ENCODE measurements at regions not wholly inside any gene's neighbourhood (a gene's known extent, or its start where the extent isn't known, plus 50 kb on each side); places are given as distances from the start of the nearest gene placed in this dataset.

DNA sequence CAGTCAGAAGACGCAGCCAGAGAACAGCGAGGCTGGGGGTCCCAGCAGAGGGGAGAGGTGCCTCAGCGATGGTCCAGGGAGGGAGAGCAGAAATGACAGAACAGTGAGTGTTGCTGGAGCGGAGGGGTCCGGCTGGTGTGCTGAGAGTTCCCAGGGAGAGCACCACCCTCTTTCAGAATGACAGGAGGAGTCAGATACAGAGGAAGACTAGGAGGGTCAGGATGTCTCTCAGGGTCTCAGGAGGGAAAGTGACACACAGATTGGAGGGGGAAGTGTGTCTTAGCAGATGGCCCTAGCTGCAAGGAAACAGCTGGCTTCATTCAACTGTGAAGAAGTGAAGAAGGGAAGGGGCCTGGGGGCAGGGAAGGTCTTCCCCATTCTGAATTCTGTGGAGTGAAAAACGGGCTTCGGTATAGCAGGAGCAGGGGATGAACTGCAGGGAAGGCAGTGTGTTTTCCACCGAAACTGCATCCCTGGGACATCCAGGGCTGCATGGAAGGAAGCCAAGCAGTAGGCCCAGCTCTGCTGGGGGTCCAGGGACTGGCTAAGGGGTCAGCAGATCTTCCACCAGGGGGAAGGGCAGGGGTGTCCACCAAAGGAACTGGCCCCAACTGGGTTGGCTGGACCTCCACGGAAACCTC, 90.0 kb upstream of the OTOS start:
- Histone ChIP-seq H3K36me3 (no peaks in the 10 kb centered on the region), H3K27me3 (no peaks in the 10 kb centered on the region), H3K9me3 (peaks cover 0 to 18% of the 10 kb centered on the region in 2 donors), H3K27ac (no peak overlapping the region), H3K4me3 (no peak overlapping the region), H3K4me1 (peaks cover 0 to 18% of the 10 kb centered on the region in 2 donors)
- TF ChIP-seq CTCF (IDR thresholded peaks at IDR 0.05): no peak
- DNase-seq (ENCODE audit: low spot score): no peak

GRCh38 chr2:240231838-240232244, 91.4 kb upstream of the OTOS start:
- H3K27ac ChIP-seq: no peak overlapping the region
- peaks cover 0 to 28% of the 10 kb centered on the region in 2 donors for H3K4me1 ChIP-seq
- H3K9me3 ChIP-seq: peaks cover 0 to 18% of the 10 kb centered on the region in 2 donors
- H3K36me3 ChIP-seq: no peaks in the 10 kb centered on the region
- H3K4me3 ChIP-seq: no peak overlapping the region
- no peaks in the 10 kb centered on the region for H3K27me3 ChIP-seq
- no peak for DNase-seq (ENCODE audit: low spot score)
- no peak for TF ChIP-seq CTCF (IDR thresholded peaks at IDR 0.05)

- Histone ChIP-seq H3K27ac (no peak overlapping the region), H3K4me1 (peaks cover 0 to 33% of the 10 kb centered on the region in 2 donors), H3K36me3 (no peaks in the 10 kb centered on the region), H3K4me3 (no peak overlapping the region), H3K27me3 (no peaks in the 10 kb centered on the region), H3K9me3 (peaks cover 0 to 18% of the 10 kb centered on the region in 2 donors)
- DNase-seq (ENCODE audit: low spot score): no peak
- no peak for TF ChIP-seq CTCF (IDR thresholded peaks at IDR 0.05)
Observed at GRCh38 chr2:240232264-240232915, 91.9 kb upstream of the OTOS start.

GRCh38 chr2:240232961-240233884, 92.8 kb upstream of the OTOS start:
- H3K27ac ChIP-seq: peak overlapping the region; percentile 57 to 71
- no peaks in the 10 kb centered on the region for H3K27me3 ChIP-seq
- H3K4me1 ChIP-seq: peaks cover 0 to 42% of the 10 kb centered on the region in 2 donors
- peak overlapping the region; percentile 22 to 39 for H3K4me3 ChIP-seq
- H3K36me3 ChIP-seq: no peaks in the 10 kb centered on the region
- peak; percentile 74 to 93 for TF ChIP-seq CTCF (IDR thresholded peaks at IDR 0.05)
- peaks cover 0 to 18% of the 10 kb centered on the region in 2 donors for H3K9me3 ChIP-seq
- peak; percentile 81 for DNase-seq (ENCODE audit: low spot score)

GRCh38 chr2:240233885-240234502, 93.5 kb upstream of the OTOS start:
- H3K36me3 ChIP-seq: no peaks in the 10 kb centered on the region
- no peak for TF ChIP-seq CTCF (IDR thresholded peaks at IDR 0.05)
- H3K27ac ChIP-seq: peak overlapping the region; percentile 38 to 57
- H3K4me3 ChIP-seq: no peak overlapping the region
- peaks cover 0 to 42% of the 10 kb centered on the region in 2 donors for H3K4me1 ChIP-seq
- DNase-seq (ENCODE audit: low spot score): no peak
- no peaks in the 10 kb centered on the region for H3K27me3 ChIP-seq
- H3K9me3 ChIP-seq: peaks cover 0 to 11% of the 10 kb centered on the region in 2 donors

Measured in right atrium auricular region (tissue), 2 donors.